ENCODE measurements at regions not wholly inside any gene's neighbourhood (a gene's known extent, or its start where the extent isn't known, plus 50 kb on each side); places are given as distances from the start of the nearest gene placed in this dataset.

- no peaks in the 10 kb centered on the region for H3K4me1 Mint-ChIP-seq
- DNase-seq = no peak
- H3K4me3 Mint-ChIP-seq = no peak overlapping the region
- H3K36me3 Mint-ChIP-seq = no peaks in the 10 kb centered on the region
- ATAC-seq = no peak
- H3K27ac Mint-ChIP-seq = no peak overlapping the region
- POLR2A ChIA-PET = no interaction called here
- no peaks in the 10 kb centered on the region for H3K27me3 Mint-ChIP-seq
- peaks cover 0 to 10% (median 0%) of the 10 kb centered on the region in 9 donors for H3K9me3 Mint-ChIP-seq
Observed at GRCh38 chr10:65341323-65341925, 1584.4 kb upstream of the LRRTM3 start.

- no peak for DNase-seq
- Mint-ChIP-seq H3K27me3 (no peaks in the 10 kb centered on the region), H3K36me3 (no peaks in the 10 kb centered on the region), H3K9me3 (peaks cover 0 to 10% (median 0%) of the 10 kb centered on the region in 9 donors), H3K4me1 (no peaks in the 10 kb centered on the region), H3K4me3 (no peak overlapping the region), H3K27ac (no peak overlapping the region)
- ATAC-seq = no peak
- POLR2A ChIA-PET = no interaction called here
Observed at GRCh38 chr10:65342245-65342644, 1583.6 kb upstream of the LRRTM3 start.

GRCh38 chr10:65346466-65346865 lies 1579.4 kb upstream of the LRRTM3 start:
- H3K9me3 Mint-ChIP-seq = peaks cover 0 to 7% (median 0%) of the 10 kb centered on the region in 9 donors
- POLR2A ChIA-PET = no interaction called here
- no peak overlapping the region for H3K27ac Mint-ChIP-seq

GRCh38 chr10:65348637-65349036 lies 1577.2 kb upstream of the LRRTM3 start:
- Mint-ChIP-seq H3K4me3 (no peak overlapping the region), H3K27ac (no peak overlapping the region), H3K9me3 (peaks cover 0 to 22% (median 4%) of the 10 kb centered on the region in 9 donors), H3K4me1 (no peaks in the 10 kb centered on the region), H3K27me3 (no peaks in the 10 kb centered on the region), H3K36me3 (peaks cover 0 to 5% (median 0%) of the 10 kb centered on the region in 3 donors)
- DNase-seq (no peak), ATAC-seq (no peak)
- POLR2A ChIA-PET = no interaction called here

More at GRCh38 chr10:65346466-65346865, 1579.4 kb upstream of the LRRTM3 start:
- no peak for DNase-seq
- Mint-ChIP-seq H3K4me3 (no peak overlapping the region), H3K4me1 (no peaks in the 10 kb centered on the region), H3K27me3 (no peaks in the 10 kb centered on the region), H3K36me3 (no peaks in the 10 kb centered on the region)
- no peak for ATAC-seq

- Mint-ChIP-seq H3K9me3 (peaks cover 0 to 28% (median 4%) of the 10 kb centered on the region in 9 donors), H3K4me1 (no peaks in the 10 kb centered on the region), H3K27me3 (no peaks in the 10 kb centered on the region), H3K36me3 (peaks cover 0 to 5% (median 0%) of the 10 kb centered on the region in 3 donors), H3K4me3 (no peak overlapping the region), H3K27ac (no peak overlapping the region)
- POLR2A ChIA-PET = no interaction called here
- no peak for ATAC-seq
- no peak for DNase-seq
Observed at GRCh38 chr10:65350611-65351010, 1575.2 kb upstream of the LRRTM3 start.

- POLR2A ChIA-PET = no interaction called here
- DNase-seq (no peak), ATAC-seq (no peak)
- Mint-ChIP-seq H3K27ac (no peak overlapping the region), H3K4me1 (no peaks in the 10 kb centered on the region), H3K9me3 (peaks cover 0 to 33% (median 7%) of the 10 kb centered on the region in 9 donors), H3K36me3 (peaks cover 0 to 5% (median 0%) of the 10 kb centered on the region in 3 donors), H3K27me3 (no peaks in the 10 kb centered on the region), H3K4me3 (no peak overlapping the region)
Observed at GRCh38 chr10:65355141-65355680, 1570.6 kb upstream of the LRRTM3 start.

GRCh38 chr10:65358565-65358964 lies 1567.3 kb upstream of the LRRTM3 start:
- DNase-seq = no peak
- no peak overlapping the region for H3K27ac Mint-ChIP-seq
- no peaks in the 10 kb centered on the region for H3K4me1 Mint-ChIP-seq
- POLR2A ChIA-PET = no interaction called here
- H3K27me3 Mint-ChIP-seq = no peaks in the 10 kb centered on the region
- peaks cover 0 to 20% (median 11%) of the 10 kb centered on the region in 9 donors for H3K9me3 Mint-ChIP-seq
- no peak for ATAC-seq
- no peaks in the 10 kb centered on the region for H3K36me3 Mint-ChIP-seq
- H3K4me3 Mint-ChIP-seq = no peak overlapping the region

- peaks cover 0 to 17% (median 9%) of the 10 kb centered on the region in 9 donors for H3K9me3 Mint-ChIP-seq
- no peaks in the 10 kb centered on the region for H3K4me1 Mint-ChIP-seq
- no peak overlapping the region for H3K4me3 Mint-ChIP-seq
- ATAC-seq = no peak
- H3K27me3 Mint-ChIP-seq = no peaks in the 10 kb centered on the region
- no peak for DNase-seq
- POLR2A ChIA-PET = no interaction called here
- no peak overlapping the region for H3K27ac Mint-ChIP-seq
- no peaks in the 10 kb centered on the region for H3K36me3 Mint-ChIP-seq
Observed at GRCh38 chr10:65360497-65360896, 1565.3 kb upstream of the LRRTM3 start.

- Mint-ChIP-seq H3K27me3 (no peaks in the 10 kb centered on the region), H3K36me3 (no peaks in the 10 kb centered on the region), H3K27ac (no peak overlapping the region), H3K9me3 (peaks cover 0 to 14% (median 5%) of the 10 kb centered on the region in 9 donors), H3K4me1 (no peaks in the 10 kb centered on the region), H3K4me3 (no peak overlapping the region)
- POLR2A ChIA-PET = no interaction called here
- DNase-seq (no peak), ATAC-seq (no peak)
Observed at GRCh38 chr10:65365878-65366277, 1560.0 kb upstream of the LRRTM3 start.

- Mint-ChIP-seq H3K27ac (no peak overlapping the region), H3K9me3 (peaks cover 0 to 12% (median 4%) of the 10 kb centered on the region in 9 donors), H3K27me3 (no peaks in the 10 kb centered on the region), H3K4me1 (no peaks in the 10 kb centered on the region), H3K4me3 (no peak overlapping the region), H3K36me3 (no peaks in the 10 kb centered on the region)
- ATAC-seq (no peak), DNase-seq (no peak)
- POLR2A ChIA-PET = no interaction called here
Observed at GRCh38 chr10:65367706-65368105, 1558.1 kb upstream of the LRRTM3 start.

- POLR2A ChIA-PET = no interaction called here
- ATAC-seq = no peak
- Mint-ChIP-seq H3K36me3 (no peaks in the 10 kb centered on the region), H3K27ac (no peak overlapping the region), H3K9me3 (peaks cover 0 to 13% (median 5%) of the 10 kb centered on the region in 9 donors), H3K4me3 (no peak overlapping the region), H3K27me3 (no peaks in the 10 kb centered on the region), H3K4me1 (no peaks in the 10 kb centered on the region)
- DNase-seq = no peak
Observed at GRCh38 chr10:65375528-65375927, 1550.3 kb upstream of the LRRTM3 start.

GRCh38 chr10:65377687-65378086 lies 1548.1 kb upstream of the LRRTM3 start:
- Mint-ChIP-seq H3K9me3 (peaks cover 0 to 20% (median 2%) of the 10 kb centered on the region in 9 donors), H3K36me3 (no peaks in the 10 kb centered on the region), H3K27me3 (no peaks in the 10 kb centered on the region), H3K27ac (no peak overlapping the region), H3K4me1 (no peaks in the 10 kb centered on the region), H3K4me3 (no peak overlapping the region)
- DNase-seq = no peak
- no peak for ATAC-seq
- POLR2A ChIA-PET = no interaction called here

- POLR2A ChIA-PET = no interaction called here
- Mint-ChIP-seq H3K4me1 (no peaks in the 10 kb centered on the region), H3K27me3 (no peaks in the 10 kb centered on the region), H3K36me3 (no peaks in the 10 kb centered on the region), H3K27ac (no peak overlapping the region), H3K4me3 (no peak overlapping the region), H3K9me3 (peaks cover 0 to 22% (median 8%) of the 10 kb centered on the region in 9 donors)
- no peak for ATAC-seq
- DNase-seq = no peak
Observed at GRCh38 chr10:65394502-65395297, 1531.1 kb upstream of the LRRTM3 start.

Data from naive thymus-derived CD8-positive, alpha-beta T cell (primary cell).